ENCODE measurements at regions not wholly inside any gene's neighbourhood (a gene's known extent, or its start where the extent isn't known, plus 50 kb on each side); places are given as distances from the start of the nearest gene placed in this dataset.
A peak's percentile ranks its signal among the peaks of the same experiment; 100 is the strongest.
"Not testable (repeated sequence)": the region's sequence is repeated elsewhere in the genome, so short reads cannot be mapped to it uniquely, and the experiment has no call there.

GRCh38 chr16:29254676-29255495, 151.6 kb downstream of the NPIPB11 start:
- DNase-seq (ENCODE audit: low spot score in 2 of 2): no peak
- Histone ChIP-seq H3K27me3 (no peaks in the 10 kb centered on the region), H3K9me3 (no peaks in the 10 kb centered on the region), H3K4me3 (no peak overlapping the region), H3K27ac (peak overlapping the region in 1 of 4 donors; percentile 29), H3K36me3 (no peaks in the 10 kb centered on the region), H3K4me1 (peaks cover 0 to 18% (median 0%) of the 10 kb centered on the region in 4 donors)
- WGBS, 2 donors: 87 to 89% methylated on average over 30 to 31 of the region's 33 CpGs
- TF ChIP-seq CTCF (IDR thresholded peaks at IDR 0.05) (no peak), EP300 (IDR thresholded peaks at IDR 0.05) (no peak), POLR2A (IDR thresholded peaks at IDR 0.05) (no peak)

GRCh38 chr16:29253716-29254590, 152.6 kb downstream of the NPIPB11 start:
- DNase-seq (ENCODE audit: low spot score in 2 of 2); H3K9me3 ChIP-seq; H3K27me3 ChIP-seq; H3K4me3 ChIP-seq; H3K36me3 ChIP-seq; H3K27ac ChIP-seq: not testable (repeated sequence)
- 84 to 86% methylated on average over 31 to 35 of the region's 35 CpGs for WGBS, 2 donors
- peaks cover 0 to 12% (median 0%) of the 10 kb centered on the region in 4 donors for H3K4me1 ChIP-seq

- not testable (repeated sequence) for H3K4me3 ChIP-seq; H3K27me3 ChIP-seq; DNase-seq (ENCODE audit: low spot score in 2 of 2); H3K36me3 ChIP-seq; H3K9me3 ChIP-seq; H3K27ac ChIP-seq
- peaks cover 0 to 20% (median 0%) of the 10 kb centered on the region in 4 donors for H3K4me1 ChIP-seq
- 90 to 97% methylated on average over 6 to 7 of the region's 7 CpGs for WGBS, 2 donors
Measured at GRCh38 chr16:29253066-29253590, 153.4 kb downstream of the NPIPB11 start.

GRCh38 chr16:29252311-29252710, 154.2 kb downstream of the NPIPB11 start:
- not testable (repeated sequence) for H3K27ac ChIP-seq; DNase-seq (ENCODE audit: low spot score in 2 of 2); H3K27me3 ChIP-seq; H3K9me3 ChIP-seq; H3K4me3 ChIP-seq; H3K36me3 ChIP-seq
- peaks cover 0 to 21% (median 0%) of the 10 kb centered on the region in 4 donors for H3K4me1 ChIP-seq
- WGBS, 2 donors: 93 to 95% methylated on average over 13 to 14 of the region's 14 CpGs

- H3K9me3 ChIP-seq; DNase-seq (ENCODE audit: low spot score in 2 of 2); H3K27me3 ChIP-seq; H3K36me3 ChIP-seq: not testable (repeated sequence)
- Histone ChIP-seq H3K4me1 (peaks cover 0 to 21% (median 0%) of the 10 kb centered on the region in 4 donors), H3K27ac (peak overlapping the region in 2 of 4 donors; percentile 26 to 72), H3K4me3 (peak overlapping the region in 1 of 4 donors; percentile 21)
- 40 to 56% methylated on average over 21 of the region's 21 CpGs for WGBS, 2 donors
- TF ChIP-seq POLR2A (IDR thresholded peaks at IDR 0.05): peak in 1 of 2 donors; percentile 13
Measured at GRCh38 chr16:29251571-29252011, 154.9 kb downstream of the NPIPB11 start.

- not testable (repeated sequence) for H3K9me3 ChIP-seq
Measured at GRCh38 chr16:29250923-29251434, 155.5 kb downstream of the NPIPB11 start.

GRCh38 chr16:29250469-29250868, 156.0 kb downstream of the NPIPB11 start:
- not testable (repeated sequence) for H3K9me3 ChIP-seq; H3K4me3 ChIP-seq; H3K27ac ChIP-seq; DNase-seq (ENCODE audit: low spot score in 2 of 2); H3K36me3 ChIP-seq; H3K27me3 ChIP-seq
- WGBS, 2 donors: 77 to 94% methylated on average over 3 of the region's 3 CpGs
- H3K4me1 ChIP-seq: peaks cover 0 to 21% (median 0%) of the 10 kb centered on the region in 4 donors

More at GRCh38 chr16:29250923-29251434, 155.5 kb downstream of the NPIPB11 start:
- WGBS, 2 donors: 44 to 64% methylated on average over 11 to 19 of the region's 19 CpGs
- not testable (repeated sequence) for DNase-seq (ENCODE audit: low spot score in 2 of 2); H3K27me3 ChIP-seq; H3K36me3 ChIP-seq
- peak overlapping the region in 2 of 4 donors; percentile 26 to 72 for H3K27ac ChIP-seq
- H3K4me1 ChIP-seq: peaks cover 0 to 21% (median 0%) of the 10 kb centered on the region in 4 donors
- peak overlapping the region in 1 of 4 donors; percentile 21 for H3K4me3 ChIP-seq

GRCh38 chr16:29248940-29249318, 157.6 kb downstream of the NPIPB11 start:
- WGBS, 2 donors: 66 to 85% methylated on average over 6 of the region's 8 CpGs

GRCh38 chr16:29248306-29248939, 158.1 kb downstream of the NPIPB11 start:
- WGBS, 2 donors: 40 to 52% methylated on average over 13 to 15 of the region's 18 CpGs
- not testable (repeated sequence) for H3K9me3 ChIP-seq; H3K27me3 ChIP-seq; H3K4me3 ChIP-seq; H3K36me3 ChIP-seq; DNase-seq (ENCODE audit: low spot score in 2 of 2)
- peaks cover 0 to 21% (median 0%) of the 10 kb centered on the region in 4 donors for H3K4me1 ChIP-seq
- peak overlapping the region in 1 of 4 donors; percentile 33 for H3K27ac ChIP-seq

More at GRCh38 chr16:29248940-29249318, 157.6 kb downstream of the NPIPB11 start:
- H3K9me3 ChIP-seq; DNase-seq (ENCODE audit: low spot score in 2 of 2); H3K36me3 ChIP-seq; H3K27me3 ChIP-seq; H3K4me3 ChIP-seq: not testable (repeated sequence)
- peaks cover 0 to 21% (median 0%) of the 10 kb centered on the region in 4 donors for H3K4me1 ChIP-seq
- peak overlapping the region in 1 of 4 donors; percentile 33 for H3K27ac ChIP-seq

GRCh38 chr16:29246091-29246490, 160.4 kb downstream of the NPIPB11 start:
- 80 to 92% methylated on average over 5 of the region's 5 CpGs for WGBS, 2 donors
- not testable (repeated sequence) for H3K27ac ChIP-seq; H3K9me3 ChIP-seq; H3K27me3 ChIP-seq; H3K4me3 ChIP-seq; DNase-seq (ENCODE audit: low spot score in 2 of 2); H3K36me3 ChIP-seq
- H3K4me1 ChIP-seq: peaks cover 0 to 12% (median 0%) of the 10 kb centered on the region in 4 donors

All from tibial nerve (tissue), 4 donors.